ENCODE measurements at regions not wholly inside any gene's neighbourhood (a gene's known extent, or its start where the extent isn't known, plus 50 kb on each side); places are given as distances from the start of the nearest gene placed in this dataset.

DNA sequence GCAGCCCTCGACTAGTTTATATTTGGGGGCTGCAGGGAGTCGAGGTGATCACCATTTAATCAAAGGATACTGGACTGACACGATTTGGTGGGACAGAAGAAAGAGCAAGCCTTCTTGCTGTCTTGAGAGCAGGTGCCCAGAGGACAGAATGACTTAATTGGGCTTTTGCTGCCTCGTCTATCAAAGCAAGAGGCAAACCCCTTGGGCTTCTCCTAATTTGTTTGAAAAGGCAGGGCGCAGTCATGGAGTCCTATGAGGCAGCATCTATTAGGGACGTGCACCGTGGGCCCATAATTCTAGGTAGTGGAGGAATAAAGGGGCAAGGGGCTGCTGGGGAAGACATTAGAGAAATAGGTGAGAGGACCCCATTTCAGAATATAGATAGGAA lies 1411.3 kb downstream of the TBC1D22A start:
- TF ChIP-seq POLR2A (IDR thresholded peaks at IDR 0.05; ENCODE audit: extremely low read depth, insufficient read length) (no peak), MYC (IDR thresholded peaks at IDR 0.05; ENCODE audit: low read depth, low read length) (no peak)
- TF ChIP-seq, protein P1, sequence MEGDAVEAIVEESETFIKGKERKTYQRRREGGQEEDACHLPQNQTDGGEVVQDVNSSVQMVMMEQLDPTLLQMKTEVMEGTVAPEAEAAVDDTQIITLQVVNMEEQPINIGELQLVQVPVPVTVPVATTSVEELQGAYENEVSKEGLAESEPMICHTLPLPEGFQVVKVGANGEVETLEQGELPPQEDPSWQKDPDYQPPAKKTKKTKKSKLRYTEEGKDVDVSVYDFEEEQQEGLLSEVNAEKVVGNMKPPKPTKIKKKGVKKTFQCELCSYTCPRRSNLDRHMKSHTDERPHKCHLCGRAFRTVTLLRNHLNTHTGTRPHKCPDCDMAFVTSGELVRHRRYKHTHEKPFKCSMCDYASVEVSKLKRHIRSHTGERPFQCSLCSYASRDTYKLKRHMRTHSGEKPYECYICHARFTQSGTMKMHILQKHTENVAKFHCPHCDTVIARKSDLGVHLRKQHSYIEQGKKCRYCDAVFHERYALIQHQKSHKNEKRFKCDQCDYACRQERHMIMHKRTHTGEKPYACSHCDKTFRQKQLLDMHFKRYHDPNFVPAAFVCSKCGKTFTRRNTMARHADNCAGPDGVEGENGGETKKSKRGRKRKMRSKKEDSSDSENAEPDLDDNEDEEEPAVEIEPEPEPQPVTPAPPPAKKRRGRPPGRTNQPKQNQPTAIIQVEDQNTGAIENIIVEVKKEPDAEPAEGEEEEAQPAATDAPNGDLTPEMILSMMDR (IDR thresholded peaks at IDR 0.05; ENCODE audit: low read depth, low read length), result no peak
- TF ChIP-seq, protein P2, sequence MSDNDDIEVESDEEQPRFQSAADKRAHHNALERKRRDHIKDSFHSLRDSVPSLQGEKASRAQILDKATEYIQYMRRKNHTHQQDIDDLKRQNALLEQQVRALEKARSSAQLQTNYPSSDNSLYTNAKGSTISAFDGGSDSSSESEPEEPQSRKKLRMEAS (IDR thresholded peaks at IDR 0.05; ENCODE audit: low read depth, low read length), result no peak

Data from NB4 (cell line).